ENCODE measurements at regions not wholly inside any gene's neighbourhood (a gene's known extent, or its start where the extent isn't known, plus 50 kb on each side); places are given as distances from the start of the nearest gene placed in this dataset.

- TF ChIP-seq CTCF (IDR thresholded peaks at IDR 0.05 in 2 of 3, conservative IDR thresholded peaks at IDR 0.05 in 1 of 3; ENCODE audit: borderline replicate concordance in 1 of 3, insufficient read depth in 1 of 3, low read depth in 2 of 3, low read length in 2 of 3) = no peak
- TF ChIP-seq EZH2phosphoT487 (IDR thresholded peaks at IDR 0.05; ENCODE audit: borderline replicate concordance) = no peak
- TF ChIP-seq ZNF274 (IDR thresholded peaks at IDR 0.05; ENCODE audit: low read depth, low read length) = no peak
- no peak for TF ChIP-seq ATF3 (IDR thresholded peaks at IDR 0.05)
- no peak for TF ChIP-seq POLR2AphosphoS5 (IDR thresholded peaks at IDR 0.05; ENCODE audit: low read depth, low read length)
- TF ChIP-seq CEBPB (IDR thresholded peaks at IDR 0.05; ENCODE audit: low read depth) = no peak
- TF ChIP-seq JUND (IDR thresholded peaks at IDR 0.05) = no peak
- TF ChIP-seq POLR2A (IDR thresholded peaks at IDR 0.05; ENCODE audit: borderline replicate concordance, extremely low read depth, insufficient read depth, insufficient read length) = no peak
- TF ChIP-seq REST (IDR thresholded peaks at IDR 0.05; ENCODE audit: low read depth) = no peak
- TF ChIP-seq EZH2 (IDR thresholded peaks at IDR 0.05) = no peak
These were observed 90.5 kb upstream of the DDIT4L start for GRCh38 chr4:100280807-100281206.
